ENCODE measurements at regions not wholly inside any gene's neighbourhood (a gene's known extent, or its start where the extent isn't known, plus 50 kb on each side); places are given as distances from the start of the nearest gene placed in this dataset.
A peak's percentile ranks its signal among the peaks of the same experiment; 100 is the strongest.

- no peaks in the 10 kb centered on the region for H3K9me3 ChIP-seq
- H3K4me1 ChIP-seq, result no peaks in the 10 kb centered on the region
- TF ChIP-seq POLR2AphosphoS5 (IDR thresholded peaks at IDR 0.05) (no peak), CTCF (IDR thresholded peaks at IDR 0.05) (no peak), POLR2A (IDR thresholded peaks at IDR 0.05) (no peak)
- no peak for DNase-seq (ENCODE audit: low spot score in 2 of 2)
- no peak overlapping the region for H3K27ac ChIP-seq
- H3K27me3 ChIP-seq, result no peaks in the 10 kb centered on the region
- H3K36me3 ChIP-seq, result no peaks in the 10 kb centered on the region
- intact Hi-C loops (cut with DNase I; ENCODE audit: low total_unique reads), result no loop called here
- no peak overlapping the region for H3K4me3 ChIP-seq
These were observed 243.6 kb downstream of the NDFIP2 start for GRCh38 chr13:79724348-79725103.

- no peak for TF ChIP-seq POLR2A (IDR thresholded peaks at IDR 0.05)
- H3K9me3 ChIP-seq, result no peaks in the 10 kb centered on the region
- H3K27me3 ChIP-seq, result no peaks in the 10 kb centered on the region
- H3K4me3 ChIP-seq, result no peak overlapping the region
- intact Hi-C loops (cut with DNase I; ENCODE audit: low total_unique reads), result no loop called here
- peak overlapping the region in 1 of 2 donors; percentile 27 for H3K27ac ChIP-seq
- no peaks in the 10 kb centered on the region for H3K36me3 ChIP-seq
- DNase-seq (ENCODE audit: low spot score in 2 of 2), result no peak
- H3K4me1 ChIP-seq, result no peaks in the 10 kb centered on the region
These were observed 242.6 kb downstream of the NDFIP2 start for GRCh38 chr13:79723519-79724024.

GRCh38 chr13:79722885-79723445 is 242.0 kb downstream of the NDFIP2 start:
- Histone ChIP-seq H3K27me3 (no peaks in the 10 kb centered on the region), H3K4me3 (no peak overlapping the region), H3K27ac (peak overlapping the region in 1 of 2 donors; percentile 27), H3K36me3 (no peaks in the 10 kb centered on the region), H3K4me1 (no peaks in the 10 kb centered on the region), H3K9me3 (no peaks in the 10 kb centered on the region)
- TF ChIP-seq POLR2A (IDR thresholded peaks at IDR 0.05) (no peak), POLR2AphosphoS5 (IDR thresholded peaks at IDR 0.05) (no peak), CTCF (IDR thresholded peaks at IDR 0.05) (no peak)
- DNase-seq (ENCODE audit: low spot score in 2 of 2), result no peak
- intact Hi-C loops (cut with DNase I; ENCODE audit: low total_unique reads), result no loop called here

GRCh38 chr13:79716191-79716590 is 235.2 kb downstream of the NDFIP2 start:
- intact Hi-C loops (cut with DNase I; ENCODE audit: low total_unique reads), result no loop called here
- TF ChIP-seq CTCF (IDR thresholded peaks at IDR 0.05), result no peak
- TF ChIP-seq POLR2AphosphoS5 (IDR thresholded peaks at IDR 0.05), result no peak
- TF ChIP-seq POLR2A (IDR thresholded peaks at IDR 0.05), result no peak
- no peak for DNase-seq (ENCODE audit: low spot score in 2 of 2)
- no peaks in the 10 kb centered on the region for H3K36me3 ChIP-seq
- no peaks in the 10 kb centered on the region for H3K27me3 ChIP-seq
- H3K27ac ChIP-seq, result no peak overlapping the region
- H3K4me3 ChIP-seq, result no peak overlapping the region
- no peaks in the 10 kb centered on the region for H3K4me1 ChIP-seq
- no peaks in the 10 kb centered on the region for H3K9me3 ChIP-seq

GRCh38 chr13:79711631-79712030 is 230.7 kb downstream of the NDFIP2 start:
- TF ChIP-seq POLR2A (IDR thresholded peaks at IDR 0.05) (no peak), POLR2AphosphoS5 (IDR thresholded peaks at IDR 0.05) (peak in 2 of 3 donors; percentile 9 to 81)

GRCh38 chr13:79710376-79710775 is 229.4 kb downstream of the NDFIP2 start:
- DNase-seq (ENCODE audit: low spot score in 2 of 2), result no peak
- intact Hi-C loops (cut with DNase I; ENCODE audit: low total_unique reads), result no loop called here
- no peak overlapping the region for H3K27ac ChIP-seq
- no peak overlapping the region for H3K4me3 ChIP-seq
- H3K36me3 ChIP-seq, result no peaks in the 10 kb centered on the region
- no peaks in the 10 kb centered on the region for H3K27me3 ChIP-seq
- H3K4me1 ChIP-seq, result no peaks in the 10 kb centered on the region
- TF ChIP-seq POLR2AphosphoS5 (IDR thresholded peaks at IDR 0.05), result no peak
- no peak for TF ChIP-seq POLR2A (IDR thresholded peaks at IDR 0.05)
- TF ChIP-seq CTCF (IDR thresholded peaks at IDR 0.05), result no peak
- H3K9me3 ChIP-seq, result no peaks in the 10 kb centered on the region

More at GRCh38 chr13:79711631-79712030, 230.7 kb downstream of the NDFIP2 start:
- H3K4me1 ChIP-seq, result no peaks in the 10 kb centered on the region
- DNase-seq (ENCODE audit: low spot score in 2 of 2), result no peak
- no peak overlapping the region for H3K27ac ChIP-seq
- intact Hi-C loops (cut with DNase I; ENCODE audit: low total_unique reads), result no loop called here
- H3K27me3 ChIP-seq, result no peaks in the 10 kb centered on the region
- no peak overlapping the region for H3K4me3 ChIP-seq
- no peaks in the 10 kb centered on the region for H3K36me3 ChIP-seq
- H3K9me3 ChIP-seq, result no peaks in the 10 kb centered on the region

All from breast epithelium (tissue), 4 donors.